ENCODE measurements at regions not wholly inside any gene's neighbourhood (a gene's known extent, or its start where the extent isn't known, plus 50 kb on each side); places are given as distances from the start of the nearest gene placed in this dataset.

DNA sequence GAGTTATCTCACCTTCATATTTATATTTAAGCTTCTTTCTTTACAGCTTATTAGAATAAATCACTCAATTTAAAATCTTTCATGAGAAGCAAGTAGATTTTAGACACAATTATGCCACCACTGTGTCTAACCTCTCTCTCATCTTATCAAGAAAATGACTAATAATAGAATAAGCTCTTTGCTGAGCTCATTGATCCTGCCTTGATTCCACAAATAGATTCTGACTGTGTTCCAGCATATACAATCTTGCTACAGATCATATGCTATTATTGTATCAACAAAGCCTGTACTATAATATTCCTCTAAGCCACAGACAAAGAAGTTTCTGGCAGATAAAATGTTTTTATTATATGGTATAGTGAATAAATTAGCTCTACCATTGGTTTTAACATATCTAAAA lies 168.7 kb upstream of the GULP1 start:
- no peak for DNase-seq (ENCODE audit: low spot score in 2 of 2)
- in situ Hi-C loops (cut with MboI; ENCODE audit: low sequenced_read_pairs) = no loop called here
- no peak overlapping the region for H3K4me3 ChIP-seq
- H3K27me3 ChIP-seq (ENCODE audit: low read depth) = no peaks in the 10 kb centered on the region
- no peaks in the 10 kb centered on the region for H3K36me3 ChIP-seq (replicated peaks)
- H3K9me3 ChIP-seq = no peaks in the 10 kb centered on the region
- H3K4me1 ChIP-seq = no peaks in the 10 kb centered on the region

- Histone ChIP-seq H3K4me3 (no peak overlapping the region), H3K9me3 (no peaks in the 10 kb centered on the region), H3K36me3 (replicated peaks) (no peaks in the 10 kb centered on the region), H3K27me3 (ENCODE audit: low read depth) (0 out of 2 replicates have a peak, but pooled peaks cover 4% of the 10 kb centered on the region), H3K4me1 (no peaks in the 10 kb centered on the region)
- in situ Hi-C loops (cut with MboI; ENCODE audit: low sequenced_read_pairs) = no loop called here
- DNase-seq (ENCODE audit: low spot score in 2 of 2) = no peak
Observed at GRCh38 chr2:188129677-188130076, 162.0 kb upstream of the GULP1 start.

DNA sequence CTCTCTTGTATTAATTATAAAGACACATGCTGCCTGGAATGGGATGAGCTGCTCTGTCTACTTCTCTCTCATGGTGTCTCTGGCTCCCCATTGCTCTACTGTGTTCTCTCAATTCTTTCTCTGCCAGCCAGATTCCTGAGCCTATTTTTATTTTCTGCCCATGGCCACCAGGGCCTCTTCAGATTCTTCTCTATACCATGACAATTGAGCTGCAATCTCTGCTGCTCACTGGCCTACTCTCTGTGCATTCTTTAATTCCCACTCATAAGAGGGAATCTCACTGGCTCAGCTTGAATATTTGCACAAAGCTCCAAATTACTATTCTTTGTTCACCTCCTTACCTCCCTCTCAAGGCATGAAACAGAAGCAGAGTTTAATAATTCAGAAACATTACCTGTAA lies 161.4 kb upstream of the GULP1 start:
- in situ Hi-C loops (cut with MboI; ENCODE audit: low sequenced_read_pairs) = no loop called here
- Histone ChIP-seq H3K4me1 (no peaks in the 10 kb centered on the region), H3K4me3 (no peak overlapping the region), H3K27me3 (ENCODE audit: low read depth) (0 out of 2 replicates have a peak, but pooled peaks cover 4% of the 10 kb centered on the region), H3K9me3 (no peaks in the 10 kb centered on the region), H3K36me3 (replicated peaks) (no peaks in the 10 kb centered on the region)
- no peak for DNase-seq (ENCODE audit: low spot score in 2 of 2)

DNA sequence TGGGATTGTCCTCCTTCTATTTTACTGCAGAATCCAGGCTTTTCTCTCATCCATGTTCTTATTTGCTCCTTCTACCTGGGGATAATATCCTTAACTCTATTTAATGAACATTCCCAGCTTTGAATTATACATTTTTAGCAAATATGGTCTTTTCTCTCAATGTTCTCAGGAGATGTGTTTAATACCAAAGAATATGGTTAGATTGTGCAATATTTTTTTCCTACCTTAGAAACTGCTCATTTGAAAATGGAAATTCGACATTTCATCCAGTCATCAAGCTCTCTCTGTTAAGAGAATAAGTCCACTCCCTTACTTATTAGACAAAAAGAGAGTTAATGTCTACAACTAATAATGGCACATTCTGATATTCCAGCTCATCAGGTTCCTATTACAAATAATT lies 160.4 kb upstream of the GULP1 start:
- Histone ChIP-seq H3K9me3 (no peaks in the 10 kb centered on the region), H3K4me3 (no peak overlapping the region), H3K27me3 (ENCODE audit: low read depth) (0 out of 2 replicates have a peak, but pooled peaks cover 4% of the 10 kb centered on the region), H3K36me3 (replicated peaks) (no peaks in the 10 kb centered on the region), H3K4me1 (no peaks in the 10 kb centered on the region)
- in situ Hi-C loops (cut with MboI; ENCODE audit: low sequenced_read_pairs) = no loop called here
- no peak for DNase-seq (ENCODE audit: low spot score in 2 of 2)

DNA sequence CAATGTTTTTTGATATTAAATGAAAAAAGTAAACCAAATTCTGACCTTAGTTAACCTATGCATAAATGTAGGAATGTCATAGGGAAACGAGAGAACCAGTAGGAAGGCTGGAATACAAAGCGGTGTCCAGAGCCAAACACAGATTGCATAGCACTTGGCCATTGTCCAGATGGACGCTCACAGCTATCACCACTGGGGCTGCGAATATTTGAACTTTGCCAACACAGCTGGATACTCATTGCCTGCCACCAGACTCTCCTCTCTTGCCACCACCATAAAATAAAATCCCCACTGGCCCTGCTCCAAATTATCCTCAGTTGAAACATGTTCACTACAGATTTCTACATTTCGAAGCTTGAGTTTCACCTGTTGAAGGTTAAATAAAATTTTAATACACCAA lies 159.3 kb upstream of the GULP1 start:
- no peaks in the 10 kb centered on the region for H3K36me3 ChIP-seq (replicated peaks)
- H3K4me1 ChIP-seq = no peaks in the 10 kb centered on the region
- DNase-seq (ENCODE audit: low spot score in 2 of 2) = no peak
- in situ Hi-C loops (cut with MboI; ENCODE audit: low sequenced_read_pairs) = no loop called here
- H3K27me3 ChIP-seq (ENCODE audit: low read depth) = 0 out of 2 replicates have a peak, but pooled peaks cover 4% of the 10 kb centered on the region
- H3K4me3 ChIP-seq = no peak overlapping the region
- no peaks in the 10 kb centered on the region for H3K9me3 ChIP-seq

DNA sequence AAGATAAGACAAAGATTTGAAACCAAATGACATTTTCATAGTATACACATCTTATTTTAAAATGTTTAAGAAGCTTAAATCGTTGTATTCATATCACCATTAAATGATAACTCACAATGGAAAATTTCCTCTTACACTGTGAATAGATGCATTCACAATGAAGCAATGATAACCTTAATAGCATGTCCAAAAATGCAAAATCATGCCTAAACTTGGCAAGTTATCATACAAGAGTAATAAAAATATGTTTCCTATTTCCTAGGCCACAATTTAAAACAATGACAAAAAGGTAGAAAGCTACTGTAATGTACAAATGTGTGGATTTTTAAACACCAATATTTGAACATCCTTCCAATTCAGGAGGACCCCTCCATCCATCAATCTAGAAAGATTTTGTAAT lies 157.4 kb upstream of the GULP1 start:
- H3K9me3 ChIP-seq = no peaks in the 10 kb centered on the region
- in situ Hi-C loops (cut with MboI; ENCODE audit: low sequenced_read_pairs) = no loop called here
- H3K27me3 ChIP-seq (ENCODE audit: low read depth) = 0 out of 2 replicates have a peak, but pooled peaks cover 4% of the 10 kb centered on the region
- no peak for DNase-seq (ENCODE audit: low spot score in 2 of 2)
- H3K4me1 ChIP-seq = no peaks in the 10 kb centered on the region
- H3K4me3 ChIP-seq = no peak overlapping the region
- H3K36me3 ChIP-seq (replicated peaks) = no peaks in the 10 kb centered on the region

GRCh38 chr2:188138313-188138712 lies 153.4 kb upstream of the GULP1 start:
- in situ Hi-C loops (cut with MboI; ENCODE audit: low sequenced_read_pairs) = no loop called here
- Histone ChIP-seq H3K27me3 (ENCODE audit: low read depth) (no peaks in the 10 kb centered on the region), H3K9me3 (no peaks in the 10 kb centered on the region), H3K36me3 (replicated peaks) (no peaks in the 10 kb centered on the region), H3K4me3 (no peak overlapping the region), H3K4me1 (no peaks in the 10 kb centered on the region)
- no peak for DNase-seq (ENCODE audit: low spot score in 2 of 2)

DNA sequence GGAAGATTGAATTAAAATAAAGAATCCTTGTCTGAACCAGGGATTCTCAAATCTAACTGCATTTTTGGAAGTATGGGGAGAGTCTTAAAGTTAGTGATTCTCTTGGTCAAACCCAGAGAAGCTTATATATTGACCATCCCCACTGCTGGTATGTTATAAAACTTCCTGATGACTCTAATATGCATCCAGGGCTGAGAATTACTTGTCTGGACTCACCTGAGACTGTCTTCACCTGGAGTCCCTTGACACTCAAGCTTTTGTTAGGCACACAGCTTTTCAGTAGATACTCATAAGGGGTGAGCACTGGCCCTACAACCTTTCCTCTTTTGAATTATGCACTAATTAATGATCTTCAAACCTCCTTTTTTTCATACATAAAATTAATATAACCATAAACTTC lies 149.6 kb upstream of the GULP1 start:
- no peak for DNase-seq (ENCODE audit: low spot score in 2 of 2)
- H3K27me3 ChIP-seq (ENCODE audit: low read depth) = no peaks in the 10 kb centered on the region
- H3K36me3 ChIP-seq (replicated peaks) = no peaks in the 10 kb centered on the region
- in situ Hi-C loops (cut with MboI; ENCODE audit: low sequenced_read_pairs) = no loop called here
- H3K4me1 ChIP-seq = no peaks in the 10 kb centered on the region
- no peak overlapping the region for H3K4me3 ChIP-seq
- no peaks in the 10 kb centered on the region for H3K9me3 ChIP-seq

DNA sequence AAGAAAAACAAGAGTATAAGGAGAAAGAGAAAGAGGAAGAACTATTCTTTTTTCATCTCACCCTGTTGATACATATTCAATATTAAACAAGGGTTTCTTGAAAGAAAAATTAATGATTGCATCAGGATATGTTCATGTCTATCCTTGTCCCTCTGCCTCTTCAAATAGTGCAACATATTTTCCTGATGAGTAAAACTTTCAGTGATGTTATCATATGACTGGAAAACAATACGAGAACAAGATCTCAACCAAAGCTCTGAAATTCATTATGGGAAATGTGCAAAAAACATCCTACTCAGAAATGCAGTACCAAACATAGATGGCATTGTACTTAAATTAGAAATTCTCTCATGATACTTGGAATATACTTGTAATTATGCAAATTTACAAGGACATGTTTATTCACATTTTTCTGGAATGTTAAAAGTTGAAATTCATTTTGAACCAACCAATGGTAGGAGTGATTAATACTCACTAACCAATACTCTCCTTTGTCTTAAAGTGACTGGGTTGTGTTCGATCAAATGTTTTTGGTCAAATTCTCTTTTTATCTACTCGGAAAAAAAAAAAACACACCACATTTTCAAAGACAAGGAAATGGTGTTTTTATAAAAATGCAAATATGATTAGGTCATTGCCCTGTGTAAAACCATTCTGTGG lies 148.9 kb upstream of the GULP1 start:
- in situ Hi-C loops (cut with MboI; ENCODE audit: low sequenced_read_pairs) = no loop called here

DNA sequence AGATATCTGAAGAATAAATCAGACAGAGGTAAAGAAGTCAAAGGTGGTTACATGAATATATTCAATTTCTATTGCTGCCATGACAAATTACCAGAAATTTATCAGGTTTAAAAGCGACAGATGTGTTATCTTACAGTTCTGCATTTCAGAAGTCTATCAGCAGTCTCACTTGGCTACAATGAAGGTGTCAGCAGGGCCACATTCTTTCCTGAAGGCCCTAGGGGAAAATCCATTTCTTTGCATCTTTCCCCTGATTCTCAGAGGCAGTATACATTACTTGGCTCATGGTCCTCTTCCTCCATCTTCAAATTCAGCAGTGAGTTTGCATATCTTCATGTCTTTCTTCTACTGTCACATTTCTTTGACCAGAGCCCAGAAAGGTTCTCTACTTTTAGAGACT lies 145.8 kb upstream of the GULP1 start:
- Histone ChIP-seq H3K4me1 (no peaks in the 10 kb centered on the region), H3K4me3 (no peak overlapping the region), H3K9me3 (no peaks in the 10 kb centered on the region), H3K27me3 (ENCODE audit: low read depth) (no peaks in the 10 kb centered on the region), H3K36me3 (replicated peaks) (no peaks in the 10 kb centered on the region)
- in situ Hi-C loops (cut with MboI; ENCODE audit: low sequenced_read_pairs) = no loop called here
- DNase-seq (ENCODE audit: low spot score in 2 of 2) = no peak

More for the DNA sequence above, 148.9 kb upstream of the GULP1 start:
- H3K36me3 ChIP-seq (replicated peaks) = no peaks in the 10 kb centered on the region
- H3K9me3 ChIP-seq = no peaks in the 10 kb centered on the region
- H3K27me3 ChIP-seq (ENCODE audit: low read depth) = no peaks in the 10 kb centered on the region
- H3K4me1 ChIP-seq = no peaks in the 10 kb centered on the region
- no peak for DNase-seq (ENCODE audit: low spot score in 2 of 2)
- no peak overlapping the region for H3K4me3 ChIP-seq

- in situ Hi-C loops (cut with MboI; ENCODE audit: low sequenced_read_pairs) = no loop called here
- H3K36me3 ChIP-seq (replicated peaks) = no peaks in the 10 kb centered on the region
Observed at GRCh38 chr2:188146888-188147287, 144.8 kb upstream of the GULP1 start.

GRCh38 chr2:188151670-188152069 lies 140.0 kb upstream of the GULP1 start:
- no peaks in the 10 kb centered on the region for H3K9me3 ChIP-seq
- H3K4me1 ChIP-seq = no peaks in the 10 kb centered on the region
- H3K4me3 ChIP-seq = no peak overlapping the region
- H3K27me3 ChIP-seq (ENCODE audit: low read depth) = no peaks in the 10 kb centered on the region
- in situ Hi-C loops (cut with MboI; ENCODE audit: low sequenced_read_pairs) = no loop called here
- DNase-seq (ENCODE audit: low spot score in 2 of 2) = no peak
- H3K36me3 ChIP-seq (replicated peaks) = no peaks in the 10 kb centered on the region

More at GRCh38 chr2:188146888-188147287, 144.8 kb upstream of the GULP1 start:
- DNase-seq (ENCODE audit: low spot score in 2 of 2) = no peak
- no peak overlapping the region for H3K4me3 ChIP-seq
- no peaks in the 10 kb centered on the region for H3K4me1 ChIP-seq
- H3K9me3 ChIP-seq = no peaks in the 10 kb centered on the region
- no peaks in the 10 kb centered on the region for H3K27me3 ChIP-seq (ENCODE audit: low read depth)

GRCh38 chr2:188158337-188159100 lies 133.2 kb upstream of the GULP1 start:
- in situ Hi-C loops (cut with MboI; ENCODE audit: low sequenced_read_pairs) = no loop called here
- DNase-seq (ENCODE audit: low spot score in 2 of 2) = no peak

GRCh38 chr2:188159484-188159883 lies 132.2 kb upstream of the GULP1 start:
- Histone ChIP-seq H3K36me3 (replicated peaks) (no peaks in the 10 kb centered on the region), H3K27me3 (ENCODE audit: low read depth) (no peaks in the 10 kb centered on the region), H3K4me3 (no peak overlapping the region), H3K4me1 (no peaks in the 10 kb centered on the region), H3K9me3 (no peaks in the 10 kb centered on the region)
- no peak for DNase-seq (ENCODE audit: low spot score in 2 of 2)
- in situ Hi-C loops (cut with MboI; ENCODE audit: low sequenced_read_pairs) = no loop called here

More at GRCh38 chr2:188158337-188159100, 133.2 kb upstream of the GULP1 start:
- no peaks in the 10 kb centered on the region for H3K36me3 ChIP-seq (replicated peaks)
- no peaks in the 10 kb centered on the region for H3K27me3 ChIP-seq (ENCODE audit: low read depth)
- H3K4me3 ChIP-seq = no peak overlapping the region
- no peaks in the 10 kb centered on the region for H3K4me1 ChIP-seq
- H3K9me3 ChIP-seq = no peaks in the 10 kb centered on the region
